HL-60 (cell line): ENCODE measurements at regions not wholly inside any gene's neighbourhood (a gene's known extent, or its start where the extent isn't known, plus 50 kb on each side); places are given as distances from the start of the nearest gene placed in this dataset.

Source experiments
- DNase-seq, 2 experiments: peaks; one replicate each; pipeline ENCODE4 v3.0.0-alpha.2; 2010 to 2020; ENCODE audit warnings: low read depth in 1 of 2, low spot score in 1 of 2
- H3K27ac ChIP-seq: fragments of 250-450 bp; sonication (Bioruptor Pico); replicated peaks from 2 replicates; pipeline ENCODE4 v1.5.1; 2020; ENCODE audit warnings: mild to moderate bottlenecking, moderate library complexity
- H3K27me3 ChIP-seq: fragments of 250-450 bp; sonication (Bioruptor Pico); 2 replicates; pipeline ENCODE4 v1.5.1; 2021; ENCODE audit warnings: mild to moderate bottlenecking, moderate library complexity; ENCODE audit not compliant: insufficient read depth, poor library complexity, severe bottlenecking
- H3K4me3 ChIP-seq: replicated peaks from 2 replicates; pipeline ENCODE4 v1.5.1; 2011; ENCODE audit warnings: mild to moderate bottlenecking, control low read depth, low read length; ENCODE audit not compliant: insufficient read depth
- CTCF ChIP-seq: IDR thresholded peaks from one replicate; pipeline ENCODE4 v1.5.1; 2011; ENCODE audit warnings: low read length, control low read depth, inconsistent platforms; ENCODE audit not compliant: insufficient read depth
- GABPA ChIP-seq: IDR thresholded peaks from 2 replicates; pipeline ENCODE4 v1.6.1; 2012; ENCODE audit warnings: low read depth
- POLR2AphosphoS5 ChIP-seq: IDR thresholded peaks from 2 replicates; pipeline ENCODE4 v1.6.1; 2012; ENCODE audit warnings: low read depth
- REST ChIP-seq: IDR thresholded peaks from 2 replicates; pipeline ENCODE4 v1.6.1; 2012; ENCODE audit warnings: low read depth; ENCODE audit not compliant: insufficient replicate concordance
- SPI1 ChIP-seq: IDR thresholded peaks from 2 replicates; pipeline ENCODE4 v1.6.1; 2012; ENCODE audit warnings: low read depth, mild to moderate bottlenecking, borderline replicate concordance

GRCh38 chr5:41670854-41671479 is 160.6 kb upstream of the PLCXD3 start:
- no peak for DNase-seq
- Histone ChIP-seq H3K27me3 (no peaks in the 10 kb centered on the region), H3K4me3 (no peak overlapping the region), H3K27ac (no peak overlapping the region)
- TF ChIP-seq REST (no peak), POLR2AphosphoS5 (no peak), SPI1 (no peak), CTCF (no peak), GABPA (no peak)

- no peaks in the 10 kb centered on the region for H3K27me3 ChIP-seq
- no peak for TF ChIP-seq SPI1
- TF ChIP-seq REST = no peak
- no peak for TF ChIP-seq CTCF
- no peak for TF ChIP-seq POLR2AphosphoS5
- TF ChIP-seq GABPA = no peak
- no peak overlapping the region for H3K4me3 ChIP-seq
- no peak overlapping the region for H3K27ac ChIP-seq
- DNase-seq = no peak
These were observed 159.8 kb upstream of the PLCXD3 start for GRCh38 chr5:41670216-41670615.

- no peak for DNase-seq
- TF ChIP-seq CTCF (no peak), REST (no peak), POLR2AphosphoS5 (no peak), SPI1 (no peak), GABPA (no peak)
These were observed 150.9 kb upstream of the PLCXD3 start for GRCh38 chr5:41661254-41661653.

More at GRCh38 chr5:41661254-41661653, 150.9 kb upstream of the PLCXD3 start:
- Histone ChIP-seq H3K27ac (no peak overlapping the region), H3K27me3 (no peaks in the 10 kb centered on the region), H3K4me3 (no peak overlapping the region)
